Suprapubic skin (tissue), 4 donors: ENCODE measurements at regions not wholly inside any gene's neighbourhood (a gene's known extent, or its start where the extent isn't known, plus 50 kb on each side); places are given as distances from the start of the nearest gene placed in this dataset.
"Not testable (repeated sequence)": the region's sequence is repeated elsewhere in the genome, so short reads cannot be mapped to it uniquely, and the experiment has no call there.

Source experiments
- DNase-seq, 2 donors: peaks; one replicate each; pipeline ENCODE4 v3.0.0-alpha.2; 2019; ENCODE audit warnings: low spot score in 2 of 2
- H3K27ac ChIP-seq: fragments of 200-600 bp; sonication (generic); one replicate; pipeline ENCODE4 v1.5.1; 2019
- H3K27me3 ChIP-seq: fragments of 200-600 bp; sonication (generic); one replicate; pipeline ENCODE4 v1.5.1; 2019
- H3K36me3 ChIP-seq: fragments of 200-600 bp; sonication (generic); one replicate; pipeline ENCODE4 v1.5.1; 2019
- H3K4me1 ChIP-seq: fragments of 200-600 bp; sonication (generic); one replicate; pipeline ENCODE4 v1.5.1; 2019
- H3K4me3 ChIP-seq: fragments of 200-600 bp; sonication (generic); one replicate; pipeline ENCODE4 v1.5.1; 2019; ENCODE audit warnings: mild to moderate bottlenecking
- H3K9me3 ChIP-seq: fragments of 200-600 bp; sonication (generic); one replicate; pipeline ENCODE4 v1.5.1; 2019
- CTCF ChIP-seq, 2 donors: fragments of 200-600 bp in 1 of 2; fragments of 450-650 bp in 1 of 2; sonication (generic) in 1 of 2; IDR thresholded peaks; one replicate each; pipeline ENCODE4 v1.5.1; 2016 to 2019; ENCODE audit warnings: antibody characterized with exemption in 2 of 2, mild to moderate bottlenecking in 1 of 2, moderate library complexity in 1 of 2
- EP300 ChIP-seq: sonication (generic); formaldehyde crosslinking; IDR thresholded peaks from one replicate; pipeline ENCODE4 v1.6.1; 2017; ENCODE audit warnings: antibody characterized with exemption
- POLR2A ChIP-seq, 2 donors: fragments of 450-650 bp; IDR thresholded peaks; one replicate each; pipeline ENCODE4 v1.6.1; 2017; ENCODE audit warnings: antibody characterized with exemption in 2 of 2, mild to moderate bottlenecking in 2 of 2, moderate library complexity in 2 of 2
- POLR2AphosphoS5 ChIP-seq, 3 donors: sonication (generic); formaldehyde crosslinking; IDR thresholded peaks; one replicate each; pipeline ENCODE4 v1.6.1; 2017; ENCODE audit warnings: antibody characterized with exemption in 3 of 3
- WGBS: methylation state at CpG from one replicate; pipeline ENCODE4 v1.1.5; 2018; 5-methylcytosine and 5-hydroxymethylcytosine counted together

DNA sequence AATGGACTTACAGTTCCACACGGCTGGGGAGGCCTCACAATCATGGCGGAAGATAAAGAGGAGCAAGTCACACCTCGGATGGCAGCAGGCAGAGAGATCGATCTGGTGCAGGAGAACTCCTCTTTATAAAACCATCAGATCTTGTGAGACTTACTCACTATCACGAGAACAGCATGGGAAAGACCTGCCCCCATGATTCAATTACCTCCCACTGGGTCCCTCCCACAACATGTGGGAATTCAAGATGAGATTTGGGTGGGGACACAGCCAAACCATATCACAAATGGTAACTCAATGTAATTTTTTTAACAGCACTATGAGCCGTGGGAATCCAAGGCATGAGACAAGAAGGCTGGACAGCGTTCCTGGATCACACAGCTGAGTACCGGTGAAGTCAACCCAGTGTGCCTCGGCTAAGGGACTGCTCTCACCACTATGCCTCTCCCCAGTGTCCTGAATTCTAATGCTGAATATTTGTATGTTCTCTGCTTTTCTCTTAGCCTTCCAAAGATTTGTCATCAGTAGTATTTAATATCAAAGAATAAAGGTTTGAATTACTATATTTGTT, 84.3 kb downstream of the IRS2 start:
- not testable (repeated sequence) for H3K27me3 ChIP-seq, H3K4me1 ChIP-seq, DNase-seq, H3K9me3 ChIP-seq, H3K27ac ChIP-seq, H3K36me3 ChIP-seq, H3K4me3 ChIP-seq
- WGBS: 92% methylated on average over 9 of the region's 9 CpGs

- H3K4me3 ChIP-seq: no peak overlapping the region
- DNase-seq: no peak
- H3K36me3 ChIP-seq: no peaks in the 10 kb centered on the region
- no peak overlapping the region for H3K27ac ChIP-seq
- TF ChIP-seq POLR2A (IDR thresholded peaks at IDR 0.05) (no peak), POLR2AphosphoS5 (IDR thresholded peaks at IDR 0.05) (no peak), CTCF (IDR thresholded peaks at IDR 0.05) (no peak), EP300 (no peak)
- H3K27me3 ChIP-seq: no peaks in the 10 kb centered on the region
- H3K4me1 ChIP-seq: peaks cover 8% of the 10 kb centered on the region
- 20% methylated on average over 3 of the region's 3 CpGs for WGBS
- no peaks in the 10 kb centered on the region for H3K9me3 ChIP-seq
Measured at GRCh38 chr13:109700176-109700575, 86.2 kb downstream of the IRS2 start.

DNA sequence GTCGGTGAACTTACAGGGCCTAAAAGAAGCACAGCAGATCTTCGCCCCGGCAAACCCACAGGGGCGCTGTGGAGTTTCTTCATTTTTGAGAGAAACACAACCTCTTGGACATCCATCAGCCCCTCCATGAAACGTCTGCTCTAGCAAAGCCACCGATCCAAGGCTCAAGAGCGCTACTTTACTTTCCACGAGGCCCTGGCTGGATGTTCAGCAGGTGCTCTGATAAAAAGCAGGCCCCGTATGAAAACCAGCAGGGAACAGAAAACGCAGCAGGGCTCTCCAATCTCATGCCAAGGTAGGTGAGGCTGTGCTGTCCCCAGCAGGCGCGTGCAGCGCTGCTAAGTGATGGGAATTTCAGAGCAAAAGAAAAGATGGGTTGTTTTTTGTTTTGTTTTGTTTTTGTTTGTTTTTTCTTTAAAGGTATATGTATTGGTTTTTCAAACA, 86.7 kb downstream of the IRS2 start:
- TF ChIP-seq EP300 (no peak), POLR2AphosphoS5 (IDR thresholded peaks at IDR 0.05) (no peak), CTCF (IDR thresholded peaks at IDR 0.05) (no peak), POLR2A (IDR thresholded peaks at IDR 0.05) (no peak)
- Histone ChIP-seq H3K27me3 (no peaks in the 10 kb centered on the region), H3K4me3 (no peak overlapping the region), H3K27ac (no peak overlapping the region), H3K4me1 (peaks cover 7% of the 10 kb centered on the region), H3K9me3 (no peaks in the 10 kb centered on the region), H3K36me3 (no peaks in the 10 kb centered on the region)
- no peak for DNase-seq
- 87% methylated on average over 13 of the region's 13 CpGs for WGBS

- TF ChIP-seq CTCF (IDR thresholded peaks at IDR 0.05) (no peak), EP300 (no peak), POLR2A (IDR thresholded peaks at IDR 0.05) (no peak), POLR2AphosphoS5 (IDR thresholded peaks at IDR 0.05) (no peak)
- no peak overlapping the region for H3K27ac ChIP-seq
- no peaks in the 10 kb centered on the region for H3K9me3 ChIP-seq
- no peak overlapping the region for H3K4me3 ChIP-seq
- H3K27me3 ChIP-seq: no peaks in the 10 kb centered on the region
- 71% methylated on average over 1 of the region's 1 CpG for WGBS
- H3K4me1 ChIP-seq: peaks cover 5% of the 10 kb centered on the region
- no peak for DNase-seq
- H3K36me3 ChIP-seq: no peaks in the 10 kb centered on the region
Measured at GRCh38 chr13:109698779-109699178, 87.6 kb downstream of the IRS2 start.

- TF ChIP-seq CTCF (IDR thresholded peaks at IDR 0.05) (no peak), POLR2A (IDR thresholded peaks at IDR 0.05) (no peak), EP300 (no peak), POLR2AphosphoS5 (IDR thresholded peaks at IDR 0.05) (no peak)
- H3K27ac ChIP-seq: no peak overlapping the region
- peaks cover 5% of the 10 kb centered on the region for H3K4me1 ChIP-seq
- H3K27me3 ChIP-seq: no peaks in the 10 kb centered on the region
- no peak overlapping the region for H3K4me3 ChIP-seq
- DNase-seq: no peak
- H3K36me3 ChIP-seq: no peaks in the 10 kb centered on the region
- 91% methylated on average over 10 of the region's 10 CpGs for WGBS
- H3K9me3 ChIP-seq: no peaks in the 10 kb centered on the region
Measured at GRCh38 chr13:109697936-109698335, 88.4 kb downstream of the IRS2 start.
